Muscle of leg (tissue), 3 donors: ENCODE measurements at regions not wholly inside any gene's neighbourhood (a gene's known extent, or its start where the extent isn't known, plus 50 kb on each side); places are given as distances from the start of the nearest gene placed in this dataset.

Source experiments
- DNase-seq: peaks from one replicate; pipeline ENCODE4 v3.0.0; 2013
- H3K27ac ChIP-seq: one replicate; pipeline ENCODE4 v1.5.1; 2013; ENCODE audit warnings: mild to moderate bottlenecking, low read length, control low read depth
- H3K27me3 ChIP-seq: one replicate; pipeline ENCODE4 v1.6.1; 2013; ENCODE audit warnings: low read length; ENCODE audit not compliant: control insufficient read depth, insufficient read depth
- H3K36me3 ChIP-seq: one replicate; pipeline ENCODE4 v1.6.1; 2013; ENCODE audit warnings: low read length; ENCODE audit not compliant: control insufficient read depth, insufficient read depth
- H3K4me1 ChIP-seq: one replicate; pipeline ENCODE4 v1.6.1; 2013; ENCODE audit warnings: low read length; ENCODE audit not compliant: control insufficient read depth, insufficient read depth
- H3K4me3 ChIP-seq: one replicate; pipeline ENCODE4 v1.5.1; 2013; ENCODE audit warnings: low read length, control low read depth
- H3K9me3 ChIP-seq: replicated peaks from 2 replicates; pipeline ENCODE4 v1.6.1; 2013; ENCODE audit warnings: low read depth, low read length; ENCODE audit not compliant: control insufficient read depth
- WGBS: methylation state at CpG from one replicate; pipeline ENCODE4 v1.1.5; 2013; ENCODE audit warnings: missing lambda C conversion rate; ENCODE audit not compliant: insufficient coverage; 5-methylcytosine and 5-hydroxymethylcytosine counted together

- DNase-seq: no peak
- Histone ChIP-seq H3K36me3 (no peaks in the 10 kb centered on the region), H3K27me3 (no peaks in the 10 kb centered on the region), H3K4me3 (no peak overlapping the region), H3K9me3 (no peaks in the 10 kb centered on the region), H3K27ac (no peak overlapping the region), H3K4me1 (no peaks in the 10 kb centered on the region)
- WGBS: no CpG with 5 or more reads among the region's 1 CpG
These were observed 194.1 kb upstream of the ZPLD1 start for GRCh38 chr3:102240720-102241119.

- Histone ChIP-seq H3K9me3 (no peaks in the 10 kb centered on the region), H3K4me1 (no peaks in the 10 kb centered on the region), H3K4me3 (no peak overlapping the region), H3K36me3 (no peaks in the 10 kb centered on the region), H3K27me3 (no peaks in the 10 kb centered on the region), H3K27ac (no peak overlapping the region)
- no CpG with 5 or more reads among the region's 2 CpGs for WGBS
- DNase-seq: no peak
These were observed 185.7 kb upstream of the ZPLD1 start for GRCh38 chr3:102248981-102249705.

GRCh38 chr3:102255736-102256135 lies 179.1 kb upstream of the ZPLD1 start:
- WGBS: no CpG with 5 or more reads among the region's 1 CpG
- H3K27me3 ChIP-seq: no peaks in the 10 kb centered on the region
- H3K36me3 ChIP-seq: no peaks in the 10 kb centered on the region
- no peak overlapping the region for H3K27ac ChIP-seq
- H3K4me3 ChIP-seq: no peak overlapping the region
- H3K9me3 ChIP-seq: no peaks in the 10 kb centered on the region
- no peak for DNase-seq
- no peaks in the 10 kb centered on the region for H3K4me1 ChIP-seq

DNA sequence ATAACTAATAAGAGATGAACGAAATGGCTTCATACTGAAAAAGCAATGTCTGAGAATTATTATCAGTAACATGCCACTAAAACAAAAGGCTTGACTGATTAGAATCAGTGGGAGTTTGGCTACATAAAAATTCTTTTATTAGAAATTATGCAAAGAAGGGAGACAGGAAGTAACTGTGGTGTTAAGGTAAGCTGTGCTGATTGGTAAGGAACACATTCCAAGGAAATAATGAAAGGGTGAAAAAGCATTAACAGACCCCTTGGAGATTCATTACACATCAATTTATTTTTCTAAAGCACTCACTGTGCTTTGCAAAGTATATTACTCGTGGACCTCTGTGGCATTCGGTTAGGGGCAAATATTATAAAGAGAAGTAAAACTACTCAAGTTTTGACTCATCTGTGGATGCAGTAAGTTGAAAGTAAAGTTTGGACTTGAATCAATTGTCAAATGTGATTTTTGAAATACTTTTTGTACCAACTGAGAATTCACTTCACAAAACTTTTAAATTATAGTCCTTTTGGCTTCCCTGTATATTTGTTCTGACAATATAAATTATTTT lies 176.1 kb upstream of the ZPLD1 start:
- DNase-seq: no peak
- no peaks in the 10 kb centered on the region for H3K27me3 ChIP-seq
- H3K9me3 ChIP-seq: no peaks in the 10 kb centered on the region
- WGBS: no CpG with 5 or more reads among the region's 3 CpGs
- no peaks in the 10 kb centered on the region for H3K4me1 ChIP-seq
- no peaks in the 10 kb centered on the region for H3K36me3 ChIP-seq
- no peak overlapping the region for H3K4me3 ChIP-seq
- H3K27ac ChIP-seq: no peak overlapping the region

DNA sequence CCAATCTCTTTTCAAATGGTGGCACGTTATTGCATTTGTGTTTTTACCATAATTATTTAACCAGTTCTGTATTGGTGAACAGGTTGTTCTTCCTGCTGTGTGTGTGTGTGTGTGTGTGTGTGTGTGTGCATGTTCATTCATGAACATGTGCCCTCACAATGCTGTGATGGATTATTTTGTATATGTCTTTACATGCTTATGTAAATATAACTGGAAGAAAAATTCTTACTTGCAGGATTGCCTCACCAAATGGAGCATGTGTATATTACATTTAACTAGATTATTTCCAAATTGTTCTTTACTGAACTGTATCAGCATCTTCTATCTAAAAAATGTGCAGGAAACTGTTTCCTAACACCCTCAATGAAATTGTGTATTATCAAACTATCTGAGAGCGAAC lies 175.2 kb upstream of the ZPLD1 start:
- no peaks in the 10 kb centered on the region for H3K9me3 ChIP-seq
- no peaks in the 10 kb centered on the region for H3K27me3 ChIP-seq
- no peak overlapping the region for H3K4me3 ChIP-seq
- H3K36me3 ChIP-seq: no peaks in the 10 kb centered on the region
- H3K27ac ChIP-seq: no peak overlapping the region
- no peaks in the 10 kb centered on the region for H3K4me1 ChIP-seq
- DNase-seq: no peak
- no CpG with 5 or more reads among the region's 2 CpGs for WGBS

GRCh38 chr3:102265720-102266119 lies 169.1 kb upstream of the ZPLD1 start:
- H3K4me1 ChIP-seq: no peaks in the 10 kb centered on the region
- no peak for DNase-seq
- WGBS: no CpG with 5 or more reads among the region's 3 CpGs
- H3K4me3 ChIP-seq: no peak overlapping the region
- H3K27me3 ChIP-seq: no peaks in the 10 kb centered on the region
- no peaks in the 10 kb centered on the region for H3K9me3 ChIP-seq
- no peaks in the 10 kb centered on the region for H3K36me3 ChIP-seq
- H3K27ac ChIP-seq: no peak overlapping the region

GRCh38 chr3:102269406-102269805 lies 165.4 kb upstream of the ZPLD1 start:
- no peaks in the 10 kb centered on the region for H3K4me1 ChIP-seq
- no peaks in the 10 kb centered on the region for H3K9me3 ChIP-seq
- no peak overlapping the region for H3K4me3 ChIP-seq
- no peaks in the 10 kb centered on the region for H3K36me3 ChIP-seq
- no peak overlapping the region for H3K27ac ChIP-seq
- H3K27me3 ChIP-seq: no peaks in the 10 kb centered on the region
- DNase-seq: no peak

DNA sequence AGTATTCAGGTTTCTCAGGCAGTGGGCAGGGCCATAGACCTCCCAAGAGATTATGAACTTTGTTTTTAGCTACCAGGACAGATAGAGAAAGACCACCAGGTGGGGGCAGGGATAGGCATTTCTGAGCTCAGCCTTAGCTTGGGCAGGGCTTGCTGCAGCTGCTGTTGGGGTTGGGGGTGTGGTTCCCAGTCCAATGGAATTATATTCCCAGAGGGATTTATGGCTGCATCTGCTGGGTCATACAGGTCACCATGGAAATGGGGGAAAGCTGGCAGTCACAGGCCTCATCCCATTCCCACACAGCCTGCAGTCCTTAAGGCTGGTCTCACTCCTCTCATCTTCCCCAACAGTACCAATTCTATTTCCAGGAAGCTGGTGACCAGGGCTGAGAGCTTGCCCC lies 144.6 kb upstream of the ZPLD1 start:
- Histone ChIP-seq H3K4me3 (no peak overlapping the region), H3K27me3 (no peaks in the 10 kb centered on the region), H3K27ac (no peak overlapping the region), H3K9me3 (no peaks in the 10 kb centered on the region), H3K36me3 (no peaks in the 10 kb centered on the region), H3K4me1 (no peaks in the 10 kb centered on the region)
- no peak for DNase-seq

GRCh38 chr3:102295756-102296155 lies 139.1 kb upstream of the ZPLD1 start:
- no peak for DNase-seq
- no peak overlapping the region for H3K4me3 ChIP-seq
- H3K4me1 ChIP-seq: no peaks in the 10 kb centered on the region
- H3K27ac ChIP-seq: no peak overlapping the region
- H3K27me3 ChIP-seq: no peaks in the 10 kb centered on the region
- H3K36me3 ChIP-seq: no peaks in the 10 kb centered on the region
- no peaks in the 10 kb centered on the region for H3K9me3 ChIP-seq

DNA sequence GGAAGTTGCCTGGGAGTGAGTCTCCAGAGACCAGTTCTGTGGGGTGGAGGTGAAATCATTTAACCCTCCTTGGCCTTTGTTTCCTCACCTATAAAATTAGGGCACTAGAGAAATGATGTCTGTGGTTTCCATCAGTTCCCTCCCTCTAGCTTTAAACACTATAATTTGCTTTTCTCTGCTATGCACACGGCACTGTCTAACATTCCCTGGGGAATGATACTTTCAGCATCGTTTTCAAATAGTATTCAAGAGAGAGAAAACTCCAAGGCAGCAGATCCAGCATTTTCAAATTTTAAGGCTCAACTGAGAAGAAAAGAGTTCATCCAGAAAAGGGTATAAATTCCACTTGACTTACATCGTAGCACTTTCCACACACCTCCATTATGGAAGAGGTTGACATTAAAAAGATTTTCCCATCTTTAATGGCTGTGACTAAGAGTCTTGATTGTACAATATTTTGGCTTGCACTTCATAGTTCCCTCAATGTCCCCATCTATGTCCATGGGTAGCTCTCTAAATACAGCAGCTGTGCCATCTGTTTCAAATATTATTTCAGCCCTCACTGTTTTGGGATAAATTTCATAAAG lies 137.7 kb upstream of the ZPLD1 start:
- Histone ChIP-seq H3K27ac (no peak overlapping the region), H3K4me1 (no peaks in the 10 kb centered on the region), H3K9me3 (no peaks in the 10 kb centered on the region), H3K36me3 (no peaks in the 10 kb centered on the region), H3K4me3 (no peak overlapping the region), H3K27me3 (no peaks in the 10 kb centered on the region)
- no CpG with 5 or more reads among the region's 3 CpGs for WGBS
- peak; percentile 43 for DNase-seq
